ENCODE measurements at regions not wholly inside any gene's neighbourhood (a gene's known extent, or its start where the extent isn't known, plus 50 kb on each side); places are given as distances from the start of the nearest gene placed in this dataset.
"Not testable (repeated sequence)": the region's sequence is repeated elsewhere in the genome, so short reads cannot be mapped to it uniquely, and the experiment has no call there.

DNA sequence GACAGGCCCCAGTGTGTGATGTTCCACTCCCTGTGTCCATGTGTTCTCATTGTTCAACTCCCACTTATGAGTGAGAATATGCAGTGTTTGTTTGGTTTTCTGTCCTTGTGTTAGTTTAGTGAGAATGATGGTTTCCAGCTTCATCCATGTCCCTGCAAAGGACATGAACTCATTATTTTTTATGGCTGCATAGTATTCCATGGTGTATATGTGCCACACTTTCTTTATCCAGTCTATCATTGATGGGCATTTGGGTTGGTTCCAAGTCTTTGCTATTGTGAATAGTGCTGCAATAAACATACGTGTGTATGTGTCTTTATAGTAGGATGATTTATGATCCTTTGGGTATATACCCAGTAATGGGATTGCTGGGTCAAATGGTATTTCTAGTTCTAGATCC, 558.2 kb upstream of the KLF4 start:
- TF ChIP-seq POLR2A (IDR thresholded peaks at IDR 0.05), result not testable (repeated sequence)
- TF ChIP-seq, protein P1, sequence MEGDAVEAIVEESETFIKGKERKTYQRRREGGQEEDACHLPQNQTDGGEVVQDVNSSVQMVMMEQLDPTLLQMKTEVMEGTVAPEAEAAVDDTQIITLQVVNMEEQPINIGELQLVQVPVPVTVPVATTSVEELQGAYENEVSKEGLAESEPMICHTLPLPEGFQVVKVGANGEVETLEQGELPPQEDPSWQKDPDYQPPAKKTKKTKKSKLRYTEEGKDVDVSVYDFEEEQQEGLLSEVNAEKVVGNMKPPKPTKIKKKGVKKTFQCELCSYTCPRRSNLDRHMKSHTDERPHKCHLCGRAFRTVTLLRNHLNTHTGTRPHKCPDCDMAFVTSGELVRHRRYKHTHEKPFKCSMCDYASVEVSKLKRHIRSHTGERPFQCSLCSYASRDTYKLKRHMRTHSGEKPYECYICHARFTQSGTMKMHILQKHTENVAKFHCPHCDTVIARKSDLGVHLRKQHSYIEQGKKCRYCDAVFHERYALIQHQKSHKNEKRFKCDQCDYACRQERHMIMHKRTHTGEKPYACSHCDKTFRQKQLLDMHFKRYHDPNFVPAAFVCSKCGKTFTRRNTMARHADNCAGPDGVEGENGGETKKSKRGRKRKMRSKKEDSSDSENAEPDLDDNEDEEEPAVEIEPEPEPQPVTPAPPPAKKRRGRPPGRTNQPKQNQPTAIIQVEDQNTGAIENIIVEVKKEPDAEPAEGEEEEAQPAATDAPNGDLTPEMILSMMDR (IDR thresholded peaks at IDR 0.05), result not testable (repeated sequence)

Data from right lobe of liver (tissue), 4 donors.